ENCODE measurements at regions not wholly inside any gene's neighbourhood (a gene's known extent, or its start where the extent isn't known, plus 50 kb on each side); places are given as distances from the start of the nearest gene placed in this dataset.
"Not testable (repeated sequence)": the region's sequence is repeated elsewhere in the genome, so short reads cannot be mapped to it uniquely, and the experiment has no call there.

GRCh38 chr21:18803624-18804023 lies 400.0 kb upstream of the TMPRSS15 start:
- in situ Hi-C loops (cut with MboI; ENCODE audit: low sequenced_read_pairs): no loop called here

- in situ Hi-C loops (cut with MboI; ENCODE audit: low sequenced_read_pairs): no loop called here
Measured at GRCh38 chr21:18810136-18810535, 406.6 kb upstream of the TMPRSS15 start.

DNA sequence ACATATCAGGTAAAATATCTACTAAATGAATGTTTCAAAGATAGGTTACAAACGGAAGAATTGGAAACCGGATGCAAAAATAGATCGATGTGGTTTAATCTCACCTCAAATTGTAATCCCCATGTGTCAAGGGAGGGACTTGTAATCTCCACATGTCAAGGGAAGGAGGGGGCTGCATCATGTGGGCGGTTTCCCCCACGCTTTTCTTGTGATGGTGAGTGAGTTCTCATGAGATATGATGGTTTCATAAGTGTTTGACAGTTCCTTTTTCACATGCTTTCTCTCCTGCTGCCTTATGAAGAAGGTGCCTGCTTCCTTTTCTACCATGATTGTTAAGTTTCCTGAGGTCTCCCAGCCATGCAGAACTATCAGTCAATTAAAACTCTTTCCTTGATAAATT lies 408.7 kb upstream of the TMPRSS15 start:
- in situ Hi-C loops (cut with MboI; ENCODE audit: low sequenced_read_pairs): no loop called here

- in situ Hi-C loops (cut with MboI; ENCODE audit: low sequenced_read_pairs): no loop called here
Measured at GRCh38 chr21:18819507-18819906, 415.9 kb upstream of the TMPRSS15 start.

DNA sequence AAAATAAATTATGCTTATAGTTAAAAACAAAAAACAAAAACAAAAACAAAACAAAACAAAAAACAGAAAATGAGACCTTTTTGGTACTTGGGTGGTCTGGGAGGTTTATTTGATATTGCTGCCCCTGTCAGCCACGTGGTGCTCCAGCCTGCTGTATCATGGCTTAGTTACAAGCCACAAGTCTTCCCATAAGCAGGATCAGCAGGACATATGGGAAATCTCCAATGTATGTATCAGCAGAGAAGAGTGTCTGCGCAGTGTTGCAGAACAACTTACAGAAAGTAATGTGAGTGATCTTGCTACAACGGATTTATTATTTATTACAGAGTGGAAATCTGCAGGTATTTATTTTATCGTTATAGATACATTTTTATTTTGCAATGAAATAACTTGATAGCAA lies 423.0 kb upstream of the TMPRSS15 start:
- in situ Hi-C loops (cut with MboI; ENCODE audit: low sequenced_read_pairs): no loop called here

GRCh38 chr21:18831942-18832676 lies 428.5 kb upstream of the TMPRSS15 start:
- in situ Hi-C loops (cut with MboI; ENCODE audit: low sequenced_read_pairs): no loop called here

GRCh38 chr21:18832950-18833349 lies 429.4 kb upstream of the TMPRSS15 start:
- in situ Hi-C loops (cut with MboI; ENCODE audit: low sequenced_read_pairs): no loop called here

GRCh38 chr21:18834121-18834520 lies 430.5 kb upstream of the TMPRSS15 start:
- in situ Hi-C loops (cut with MboI; ENCODE audit: low sequenced_read_pairs): not testable (repeated sequence)

DNA sequence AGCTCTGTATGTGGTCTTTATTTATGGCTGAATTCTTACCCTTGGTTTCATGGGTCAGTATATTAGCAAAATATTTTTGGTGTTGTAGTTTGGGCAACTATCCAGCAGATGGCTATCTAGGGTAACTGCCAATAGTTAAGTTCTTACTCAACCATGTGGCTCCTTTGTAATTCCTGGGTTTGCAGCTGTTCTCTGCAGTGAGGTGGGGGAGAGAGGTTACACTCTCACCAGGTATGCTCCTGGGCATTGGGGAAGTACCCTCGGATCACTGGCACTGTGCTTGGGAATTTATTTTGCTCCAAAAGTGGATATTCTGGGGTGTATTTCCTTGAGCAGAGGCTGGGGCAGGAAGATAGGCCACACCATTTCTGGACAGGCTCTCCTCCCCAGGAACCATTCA lies 436.7 kb upstream of the TMPRSS15 start:
- in situ Hi-C loops (cut with MboI; ENCODE audit: low sequenced_read_pairs): no loop called here

GRCh38 chr21:18857606-18858005 lies 454.0 kb upstream of the TMPRSS15 start:
- in situ Hi-C loops (cut with MboI; ENCODE audit: low sequenced_read_pairs): not testable (repeated sequence)

- in situ Hi-C loops (cut with MboI; ENCODE audit: low sequenced_read_pairs): no loop called here
Measured at GRCh38 chr21:18869104-18869503, 465.5 kb upstream of the TMPRSS15 start.

GRCh38 chr21:18877917-18878316 lies 474.3 kb upstream of the TMPRSS15 start:
- in situ Hi-C loops (cut with MboI; ENCODE audit: low sequenced_read_pairs): no loop called here

DNA sequence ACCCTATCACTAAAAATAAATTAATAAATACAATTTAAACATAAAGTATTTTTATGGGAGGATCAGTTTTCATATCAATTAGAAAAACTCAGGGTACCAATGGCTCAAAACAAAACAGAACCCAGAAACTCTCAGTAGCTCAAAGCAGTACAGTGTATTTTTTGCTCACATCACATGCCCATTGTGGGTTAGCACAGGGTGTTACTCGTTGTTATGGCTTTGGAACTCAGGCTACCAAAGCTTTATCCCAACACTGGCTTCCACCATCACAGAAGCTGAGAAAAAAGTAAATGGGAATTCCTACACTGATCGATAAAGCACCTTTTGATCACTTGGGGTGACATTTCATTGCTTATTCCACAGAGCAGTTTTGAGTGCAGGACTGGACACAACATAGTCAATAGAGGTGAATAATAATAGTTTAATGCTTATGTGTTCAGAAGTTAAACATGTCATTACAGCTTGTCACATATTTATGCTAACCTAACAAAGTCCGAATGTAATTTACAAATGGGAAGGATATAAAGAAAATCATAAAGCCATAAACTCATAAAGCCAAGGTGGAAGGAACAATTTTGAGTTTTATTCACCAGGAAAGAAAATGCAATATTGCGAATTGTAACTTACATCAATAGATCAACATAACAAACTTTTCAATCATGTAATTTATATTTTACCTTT lies 484.5 kb upstream of the TMPRSS15 start:
- in situ Hi-C loops (cut with MboI; ENCODE audit: low sequenced_read_pairs): no loop called here

- in situ Hi-C loops (cut with MboI; ENCODE audit: low sequenced_read_pairs): no loop called here
Measured at GRCh38 chr21:18893406-18893805, 489.8 kb upstream of the TMPRSS15 start.

DNA sequence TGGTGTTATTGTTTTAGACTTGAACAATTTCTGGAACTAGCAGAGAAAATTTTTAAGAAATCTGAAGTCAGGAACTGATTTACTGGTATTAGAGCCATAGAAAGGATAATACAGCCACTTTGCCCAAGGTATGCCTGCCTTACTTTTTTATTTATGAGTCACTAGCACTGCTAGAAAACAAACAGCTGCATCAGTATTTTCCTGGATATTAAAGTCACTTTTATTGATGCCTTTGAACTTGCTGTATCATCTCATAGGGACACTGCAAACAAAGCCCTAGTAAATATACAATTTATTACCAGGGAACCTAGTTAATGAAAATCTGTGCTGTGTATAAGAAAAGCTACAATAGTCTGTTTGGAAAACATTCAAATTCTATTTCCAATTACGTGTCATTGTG lies 490.8 kb upstream of the TMPRSS15 start:
- in situ Hi-C loops (cut with MboI; ENCODE audit: low sequenced_read_pairs): no loop called here

- in situ Hi-C loops (cut with MboI; ENCODE audit: low sequenced_read_pairs): no loop called here
Measured at GRCh38 chr21:18899261-18899660, 495.7 kb upstream of the TMPRSS15 start.

GRCh38 chr21:18902660-18903059 lies 499.1 kb upstream of the TMPRSS15 start:
- in situ Hi-C loops (cut with MboI; ENCODE audit: low sequenced_read_pairs): no loop called here

GRCh38 chr21:18907076-18907475 lies 503.5 kb upstream of the TMPRSS15 start:
- in situ Hi-C loops (cut with MboI; ENCODE audit: low sequenced_read_pairs): no loop called here

DNA sequence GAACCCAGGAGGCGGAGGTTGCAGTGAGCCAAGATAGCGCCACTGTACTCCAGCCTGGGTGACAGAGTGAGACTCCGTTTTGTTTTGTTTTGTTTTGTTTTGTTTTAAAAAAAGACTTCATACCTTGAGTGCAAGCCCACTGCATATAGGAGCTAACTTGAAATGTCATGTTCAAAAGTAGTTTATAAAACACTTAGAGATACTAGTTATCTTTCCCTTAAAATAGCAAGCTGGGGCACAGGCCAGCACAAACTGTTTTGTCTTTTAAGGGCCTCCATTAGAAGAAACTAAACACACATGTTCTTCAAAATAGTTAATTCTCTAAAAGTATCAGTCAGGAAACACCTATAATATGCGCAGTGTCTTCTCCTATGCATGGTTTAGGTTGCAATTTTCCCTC lies 505.1 kb upstream of the TMPRSS15 start:
- in situ Hi-C loops (cut with MboI; ENCODE audit: low sequenced_read_pairs): no loop called here

- in situ Hi-C loops (cut with MboI; ENCODE audit: low sequenced_read_pairs): no loop called here
Measured at GRCh38 chr21:18913914-18914313, 510.3 kb upstream of the TMPRSS15 start.

GRCh38 chr21:18914570-18914969 lies 511.0 kb upstream of the TMPRSS15 start:
- in situ Hi-C loops (cut with MboI; ENCODE audit: low sequenced_read_pairs): no loop called here

GRCh38 chr21:18917622-18918021 lies 514.0 kb upstream of the TMPRSS15 start:
- in situ Hi-C loops (cut with MboI; ENCODE audit: low sequenced_read_pairs): no loop called here

DNA sequence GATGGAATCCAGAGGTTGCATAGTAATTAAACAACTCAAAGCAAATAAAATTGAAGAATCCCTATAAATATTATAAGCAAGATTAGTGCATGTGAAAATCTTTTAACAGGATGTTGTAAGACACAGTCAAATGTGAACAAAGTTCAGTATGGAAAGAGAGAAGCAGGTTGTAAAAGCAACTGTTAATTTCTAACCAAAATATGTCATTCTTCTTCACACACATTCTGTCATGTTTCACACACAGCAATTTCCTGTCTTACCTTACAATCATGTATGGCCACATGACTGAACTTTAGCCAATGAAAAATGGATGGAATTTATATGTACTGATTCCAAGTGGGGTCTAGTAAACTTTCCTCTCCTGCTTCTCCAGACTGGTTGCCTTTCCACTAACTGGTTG lies 527.7 kb upstream of the TMPRSS15 start:
- in situ Hi-C loops (cut with MboI; ENCODE audit: low sequenced_read_pairs): no loop called here

Measured in HL-60/S4 treated with retinoic acid at 250 ng/mL for 4 days and 3 days (cell line).